ENCODE measurements at regions not wholly inside any gene's neighbourhood (a gene's known extent, or its start where the extent isn't known, plus 50 kb on each side); places are given as distances from the start of the nearest gene placed in this dataset.

GRCh38 chr2:16196687-16197503 is 256.5 kb downstream of the MYCN start:
- no peak for TF ChIP-seq CTCF (IDR thresholded peaks at IDR 0.05)
- TF ChIP-seq POLR2A (IDR thresholded peaks at IDR 0.05), result no peak

Measured in thyroid gland (tissue), 4 donors.